ENCODE measurements at regions not wholly inside any gene's neighbourhood (a gene's known extent, or its start where the extent isn't known, plus 50 kb on each side); places are given as distances from the start of the nearest gene placed in this dataset.
"Not testable (repeated sequence)": the region's sequence is repeated elsewhere in the genome, so short reads cannot be mapped to it uniquely, and the experiment has no call there.

DNA sequence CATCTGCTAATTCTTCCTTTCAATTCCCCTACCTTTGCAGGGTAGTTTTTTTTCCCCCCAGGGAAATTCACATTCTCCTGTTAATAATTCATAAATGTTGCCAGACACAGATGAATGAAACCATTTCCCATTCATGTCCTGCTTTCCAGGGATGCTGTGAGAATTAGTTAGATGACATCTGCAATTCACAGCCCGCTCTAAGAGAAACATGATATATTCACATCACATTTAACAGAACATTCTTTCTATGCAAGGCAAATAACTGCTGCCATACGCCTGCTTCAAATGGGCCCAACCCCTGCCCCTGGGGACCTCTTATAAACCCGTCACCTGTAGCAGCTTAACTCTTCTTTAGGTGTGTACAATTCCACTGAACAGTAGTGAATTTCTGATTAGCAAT, 110.6 kb upstream of the CTAGE1 start:
- no peak for DNase-seq
- Histone ChIP-seq H3K36me3 (replicated peaks in 1 of 2; ENCODE audit: insufficient read depth in 1 of 2, low read depth in 2 of 2) (no peaks in the 10 kb centered on the region), H3K4me1 (no peaks in the 10 kb centered on the region), H3K27ac (no peak overlapping the region), H3K27me3 (no peaks in the 10 kb centered on the region), H3K4me3 (no peak overlapping the region), H3K9me3 (no peaks in the 10 kb centered on the region)
- ATAC-seq: no peak
- TF ChIP-seq, protein P1, sequence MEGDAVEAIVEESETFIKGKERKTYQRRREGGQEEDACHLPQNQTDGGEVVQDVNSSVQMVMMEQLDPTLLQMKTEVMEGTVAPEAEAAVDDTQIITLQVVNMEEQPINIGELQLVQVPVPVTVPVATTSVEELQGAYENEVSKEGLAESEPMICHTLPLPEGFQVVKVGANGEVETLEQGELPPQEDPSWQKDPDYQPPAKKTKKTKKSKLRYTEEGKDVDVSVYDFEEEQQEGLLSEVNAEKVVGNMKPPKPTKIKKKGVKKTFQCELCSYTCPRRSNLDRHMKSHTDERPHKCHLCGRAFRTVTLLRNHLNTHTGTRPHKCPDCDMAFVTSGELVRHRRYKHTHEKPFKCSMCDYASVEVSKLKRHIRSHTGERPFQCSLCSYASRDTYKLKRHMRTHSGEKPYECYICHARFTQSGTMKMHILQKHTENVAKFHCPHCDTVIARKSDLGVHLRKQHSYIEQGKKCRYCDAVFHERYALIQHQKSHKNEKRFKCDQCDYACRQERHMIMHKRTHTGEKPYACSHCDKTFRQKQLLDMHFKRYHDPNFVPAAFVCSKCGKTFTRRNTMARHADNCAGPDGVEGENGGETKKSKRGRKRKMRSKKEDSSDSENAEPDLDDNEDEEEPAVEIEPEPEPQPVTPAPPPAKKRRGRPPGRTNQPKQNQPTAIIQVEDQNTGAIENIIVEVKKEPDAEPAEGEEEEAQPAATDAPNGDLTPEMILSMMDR (IDR thresholded peaks at IDR 0.05): no peak
- no peak for TF ChIP-seq POLR2A (IDR thresholded peaks at IDR 0.05)
- WGBS, 2 donors: 85 to 91% methylated on average over 3 of the region's 3 CpGs
- intact Hi-C loops (cut with DNase I): no loop called here

GRCh38 chr18:22534706-22535105, 117.0 kb upstream of the CTAGE1 start:
- H3K9me3 ChIP-seq; H3K36me3 ChIP-seq (replicated peaks in 1 of 2; ENCODE audit: insufficient read depth in 1 of 2, low read depth in 2 of 2); H3K27me3 ChIP-seq; ATAC-seq; intact Hi-C loops (cut with DNase I); DNase-seq; H3K4me3 ChIP-seq; H3K27ac ChIP-seq; H3K4me1 ChIP-seq: not testable (repeated sequence)
- WGBS, 2 donors: 82 to 89% methylated on average over 2 to 3 of the region's 4 CpGs

DNA sequence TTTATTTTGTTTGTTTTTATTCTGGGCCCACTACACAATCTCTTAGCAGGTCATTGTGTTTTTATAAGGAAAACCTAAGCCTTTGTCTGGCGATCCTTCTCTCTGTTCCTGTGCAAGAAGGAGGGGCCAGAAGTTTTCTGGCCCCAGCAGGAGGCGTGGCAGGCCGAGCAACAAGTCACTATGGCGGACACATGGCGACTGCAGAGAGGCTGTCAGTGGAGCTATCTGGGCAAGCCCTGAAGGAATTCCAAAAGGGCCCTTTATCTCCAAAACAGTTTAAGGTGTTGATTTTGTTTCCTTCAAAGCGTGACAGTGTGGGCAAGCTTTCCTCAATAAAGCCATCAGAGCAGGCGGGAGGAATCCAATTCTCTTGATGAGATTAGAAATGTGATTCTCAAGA, 118.8 kb upstream of the CTAGE1 start:
- ATAC-seq (no peak), DNase-seq (no peak)
- WGBS, 2 donors: 97 to 99% methylated on average over 7 of the region's 7 CpGs
- TF ChIP-seq POLR2A (IDR thresholded peaks at IDR 0.05): no peak
- TF ChIP-seq, protein P1 (IDR thresholded peaks at IDR 0.05): no peak
- Histone ChIP-seq H3K27ac (no peak overlapping the region), H3K27me3 (no peaks in the 10 kb centered on the region), H3K36me3 (replicated peaks in 1 of 2; ENCODE audit: insufficient read depth in 1 of 2, low read depth in 2 of 2) (no peaks in the 10 kb centered on the region), H3K9me3 (no peaks in the 10 kb centered on the region), H3K4me3 (no peak overlapping the region), H3K4me1 (no peaks in the 10 kb centered on the region)
- intact Hi-C loops (cut with DNase I): no loop called here

- Histone ChIP-seq H3K36me3 (replicated peaks in 1 of 2; ENCODE audit: insufficient read depth in 1 of 2, low read depth in 2 of 2) (no peaks in the 10 kb centered on the region), H3K4me1 (no peaks in the 10 kb centered on the region), H3K27me3 (no peaks in the 10 kb centered on the region), H3K27ac (no peak overlapping the region), H3K4me3 (no peak overlapping the region), H3K9me3 (no peaks in the 10 kb centered on the region)
- DNase-seq (peak in 2 of 4 donors; percentile 21 to 31), ATAC-seq (no peak)
- TF ChIP-seq, protein P1 (IDR thresholded peaks at IDR 0.05): no peak
- TF ChIP-seq POLR2A (IDR thresholded peaks at IDR 0.05): no peak
- WGBS, 2 donors: 80 to 82% methylated on average over 5 of the region's 5 CpGs
- intact Hi-C loops (cut with DNase I): no loop called here
Measured at GRCh38 chr18:22538426-22538825, 120.7 kb upstream of the CTAGE1 start.

- ATAC-seq (no peak), DNase-seq (peak in 3 of 4 donors; percentile 15 to 27 (median 25))
- H3K4me1 ChIP-seq: no peaks in the 10 kb centered on the region
- no peak overlapping the region for H3K4me3 ChIP-seq
- H3K27me3 ChIP-seq: no peaks in the 10 kb centered on the region
- no peaks in the 10 kb centered on the region for H3K9me3 ChIP-seq
- WGBS, 2 donors: 82 to 88% methylated on average over 6 of the region's 6 CpGs
- TF ChIP-seq POLR2A (IDR thresholded peaks at IDR 0.05): no peak
- TF ChIP-seq, protein P1 (IDR thresholded peaks at IDR 0.05): no peak
- intact Hi-C loops (cut with DNase I): no loop called here
- no peak overlapping the region for H3K27ac ChIP-seq
- H3K36me3 ChIP-seq (replicated peaks in 1 of 2; ENCODE audit: insufficient read depth in 1 of 2, low read depth in 2 of 2): no peaks in the 10 kb centered on the region
Measured at GRCh38 chr18:22539051-22539765, 121.5 kb upstream of the CTAGE1 start.

Measured in body of pancreas (tissue), 4 donors.